ENCODE measurements at regions not wholly inside any gene's neighbourhood (a gene's known extent, or its start where the extent isn't known, plus 50 kb on each side); places are given as distances from the start of the nearest gene placed in this dataset.

DNA sequence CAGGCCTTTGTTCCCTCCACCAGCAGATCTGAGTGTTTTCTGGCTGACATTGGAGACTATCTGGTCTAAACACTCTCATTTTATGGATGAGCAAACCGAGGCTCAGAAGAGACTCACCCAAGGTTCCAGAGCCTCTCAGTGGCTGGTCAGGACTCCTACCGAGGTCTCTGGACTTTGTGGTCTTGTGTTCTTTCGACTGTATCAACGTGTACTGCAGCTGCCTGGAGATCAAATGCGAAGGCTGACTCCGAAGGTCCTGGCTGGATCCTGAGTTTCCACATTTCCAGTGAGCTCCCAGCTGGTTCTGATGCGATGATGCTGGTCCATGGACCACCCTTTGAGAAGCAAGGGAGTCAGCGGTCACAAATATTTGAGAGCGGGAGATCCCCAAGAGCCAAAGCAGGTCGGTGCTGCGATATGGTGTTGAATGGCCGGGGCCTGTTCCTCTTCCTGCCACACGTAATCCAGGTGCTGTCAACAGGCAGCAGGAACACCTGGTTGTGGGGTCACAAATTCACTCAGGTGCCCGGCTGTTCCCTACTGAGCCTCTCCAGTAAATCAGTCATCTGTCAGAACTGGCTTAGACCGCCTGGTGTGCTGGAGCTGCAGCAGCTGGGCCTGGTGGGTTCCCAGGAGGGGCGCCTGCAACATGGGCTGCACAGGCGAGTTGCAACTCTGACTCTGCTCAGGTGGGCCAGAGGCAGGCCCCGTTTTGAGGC is 94.8 kb upstream of the USP24 start:
- Histone ChIP-seq H3K9me3 (no peaks in the 10 kb centered on the region), H3K4me1 (ENCODE audit: insufficient read depth) (no peaks in the 10 kb centered on the region), H3K4me3 (no peak overlapping the region), H3K36me3 (no peaks in the 10 kb centered on the region), H3K27ac (no peak overlapping the region), H3K27me3 (no peaks in the 10 kb centered on the region)
- no peak for DNase-seq
- 83 to 87% (median 85%) methylated on average over 18 of the region's 18 CpGs for WGBS, 3 donors
- intact Hi-C loops (cut with DNase I): no loop called here
- TF ChIP-seq POLR2A (IDR thresholded peaks at IDR 0.05): no peak
- TF ChIP-seq, protein P1, sequence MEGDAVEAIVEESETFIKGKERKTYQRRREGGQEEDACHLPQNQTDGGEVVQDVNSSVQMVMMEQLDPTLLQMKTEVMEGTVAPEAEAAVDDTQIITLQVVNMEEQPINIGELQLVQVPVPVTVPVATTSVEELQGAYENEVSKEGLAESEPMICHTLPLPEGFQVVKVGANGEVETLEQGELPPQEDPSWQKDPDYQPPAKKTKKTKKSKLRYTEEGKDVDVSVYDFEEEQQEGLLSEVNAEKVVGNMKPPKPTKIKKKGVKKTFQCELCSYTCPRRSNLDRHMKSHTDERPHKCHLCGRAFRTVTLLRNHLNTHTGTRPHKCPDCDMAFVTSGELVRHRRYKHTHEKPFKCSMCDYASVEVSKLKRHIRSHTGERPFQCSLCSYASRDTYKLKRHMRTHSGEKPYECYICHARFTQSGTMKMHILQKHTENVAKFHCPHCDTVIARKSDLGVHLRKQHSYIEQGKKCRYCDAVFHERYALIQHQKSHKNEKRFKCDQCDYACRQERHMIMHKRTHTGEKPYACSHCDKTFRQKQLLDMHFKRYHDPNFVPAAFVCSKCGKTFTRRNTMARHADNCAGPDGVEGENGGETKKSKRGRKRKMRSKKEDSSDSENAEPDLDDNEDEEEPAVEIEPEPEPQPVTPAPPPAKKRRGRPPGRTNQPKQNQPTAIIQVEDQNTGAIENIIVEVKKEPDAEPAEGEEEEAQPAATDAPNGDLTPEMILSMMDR (IDR thresholded peaks at IDR 0.05): no peak
- TF ChIP-seq EP300 (IDR thresholded peaks at IDR 0.05): no peak

DNA sequence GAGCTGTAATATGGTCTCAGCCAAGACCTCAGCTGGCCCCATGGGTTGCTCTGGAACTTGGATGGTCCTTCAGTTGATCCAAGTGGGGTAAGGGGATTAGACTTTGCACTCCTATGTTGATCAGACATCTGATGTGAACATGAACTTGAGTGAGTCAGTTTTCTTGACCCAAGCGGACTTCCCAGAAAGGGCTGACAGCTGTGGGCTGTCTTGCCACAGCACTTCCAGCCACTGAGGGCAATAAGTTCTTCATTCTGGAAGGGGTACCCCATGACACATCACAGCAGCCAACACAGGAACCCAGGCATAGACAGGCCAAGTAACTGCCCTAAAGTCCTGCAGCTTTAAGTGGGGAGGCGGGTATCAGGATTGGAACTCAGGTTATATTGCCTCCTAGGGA is 93.9 kb upstream of the USP24 start:
- H3K4me1 ChIP-seq (ENCODE audit: insufficient read depth): no peaks in the 10 kb centered on the region
- no peak for TF ChIP-seq EP300 (IDR thresholded peaks at IDR 0.05)
- TF ChIP-seq, protein P1 (IDR thresholded peaks at IDR 0.05): no peak
- TF ChIP-seq POLR2A (IDR thresholded peaks at IDR 0.05): no peak
- no peaks in the 10 kb centered on the region for H3K9me3 ChIP-seq
- no peak overlapping the region for H3K4me3 ChIP-seq
- H3K27ac ChIP-seq: no peak overlapping the region
- no peak for DNase-seq
- intact Hi-C loops (cut with DNase I): no loop called here
- WGBS, 3 donors: 85 to 96% (median 95%) methylated on average over 2 of the region's 2 CpGs
- no peaks in the 10 kb centered on the region for H3K27me3 ChIP-seq
- H3K36me3 ChIP-seq: no peaks in the 10 kb centered on the region

DNA sequence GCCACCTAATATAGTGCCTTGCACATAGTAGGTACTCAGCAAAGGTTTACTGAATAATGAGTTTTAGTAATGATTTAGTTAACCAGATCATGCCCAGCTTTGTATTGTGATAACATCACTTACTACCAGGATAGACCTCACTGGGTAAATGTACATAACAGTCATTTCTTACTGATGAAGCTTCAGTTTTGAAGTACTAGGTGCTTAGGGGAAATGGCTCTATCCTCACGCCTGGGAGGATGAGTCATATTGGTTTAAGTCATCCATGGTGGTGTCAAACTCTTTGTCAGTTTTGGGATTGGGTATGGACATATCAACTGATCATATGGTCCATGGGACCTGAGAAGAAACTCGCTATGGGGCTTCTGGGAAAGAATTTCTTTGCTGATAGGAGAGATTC is 90.6 kb upstream of the USP24 start:
- TF ChIP-seq EP300 (IDR thresholded peaks at IDR 0.05): no peak
- TF ChIP-seq, protein P1 (IDR thresholded peaks at IDR 0.05): no peak
- TF ChIP-seq POLR2A (IDR thresholded peaks at IDR 0.05): no peak
- Histone ChIP-seq H3K36me3 (no peaks in the 10 kb centered on the region), H3K27me3 (no peaks in the 10 kb centered on the region), H3K4me1 (ENCODE audit: insufficient read depth) (no peaks in the 10 kb centered on the region), H3K27ac (no peak overlapping the region), H3K4me3 (no peak overlapping the region), H3K9me3 (no peaks in the 10 kb centered on the region)
- no peak for DNase-seq
- intact Hi-C loops (cut with DNase I): no loop called here
- 46 to 60% (median 55%) methylated on average over 2 of the region's 2 CpGs for WGBS, 3 donors

DNA sequence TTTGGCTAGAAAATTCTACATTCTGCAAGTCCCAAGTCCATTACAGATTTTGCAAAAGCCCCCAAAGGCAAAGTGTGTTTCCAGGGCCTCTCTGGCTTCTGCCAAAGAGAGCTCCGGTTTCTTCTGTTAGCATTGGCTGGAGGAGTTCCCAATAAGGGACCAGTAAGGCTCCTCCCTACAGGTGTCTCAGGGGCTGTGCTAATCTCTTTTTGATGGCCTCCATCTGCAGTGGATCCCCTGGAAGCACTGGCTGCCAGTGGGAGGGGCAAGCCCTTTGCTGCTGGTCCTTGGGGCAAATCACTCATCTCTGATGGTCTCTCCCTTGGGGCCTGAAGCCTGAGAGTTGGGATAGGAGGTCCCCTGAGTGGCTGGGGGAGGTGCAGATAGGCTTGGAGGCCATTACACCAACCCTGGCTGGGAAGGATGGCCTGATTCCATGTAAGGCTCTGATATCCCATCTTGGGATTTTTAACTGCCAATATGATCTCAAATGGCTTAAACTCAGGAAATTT is 89.1 kb upstream of the USP24 start:
- intact Hi-C loops (cut with DNase I): no loop called here
- WGBS, 3 donors: 0 to 22% (median 9%) methylated on average over 1 of the region's 1 CpG
- no peak overlapping the region for H3K27ac ChIP-seq
- no peaks in the 10 kb centered on the region for H3K36me3 ChIP-seq
- no peak overlapping the region for H3K4me3 ChIP-seq
- H3K9me3 ChIP-seq: no peaks in the 10 kb centered on the region
- DNase-seq: no peak
- TF ChIP-seq, protein P1 (IDR thresholded peaks at IDR 0.05): no peak
- TF ChIP-seq POLR2A (IDR thresholded peaks at IDR 0.05) (no peak), EP300 (IDR thresholded peaks at IDR 0.05) (no peak)
- H3K4me1 ChIP-seq (ENCODE audit: insufficient read depth): no peaks in the 10 kb centered on the region
- no peaks in the 10 kb centered on the region for H3K27me3 ChIP-seq

Data from ovary (tissue), 7 donors.